ENCODE measurements at regions not wholly inside any gene's neighbourhood (a gene's known extent, or its start where the extent isn't known, plus 50 kb on each side); places are given as distances from the start of the nearest gene placed in this dataset.

DNA sequence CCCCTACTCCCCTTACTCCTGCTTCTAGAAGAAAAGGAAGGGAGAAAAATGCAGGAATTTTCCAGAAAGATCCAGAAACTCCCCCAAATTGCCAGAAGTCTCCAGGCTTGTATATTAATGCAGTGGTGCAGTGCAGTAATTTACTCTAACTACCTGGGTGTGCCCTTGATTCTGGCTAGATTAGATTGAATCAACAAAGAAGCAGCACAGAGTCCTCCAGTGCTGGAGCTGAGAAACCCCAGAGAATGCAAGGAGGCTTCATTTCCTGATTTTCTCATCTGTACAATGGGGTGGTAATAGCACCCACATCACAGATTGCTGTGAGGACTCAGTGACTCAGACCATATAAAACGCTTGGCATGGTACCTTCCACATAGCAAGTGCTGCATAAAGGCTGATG is 247.3 kb upstream of the RPL38 start:
- TF ChIP-seq, protein P1, sequence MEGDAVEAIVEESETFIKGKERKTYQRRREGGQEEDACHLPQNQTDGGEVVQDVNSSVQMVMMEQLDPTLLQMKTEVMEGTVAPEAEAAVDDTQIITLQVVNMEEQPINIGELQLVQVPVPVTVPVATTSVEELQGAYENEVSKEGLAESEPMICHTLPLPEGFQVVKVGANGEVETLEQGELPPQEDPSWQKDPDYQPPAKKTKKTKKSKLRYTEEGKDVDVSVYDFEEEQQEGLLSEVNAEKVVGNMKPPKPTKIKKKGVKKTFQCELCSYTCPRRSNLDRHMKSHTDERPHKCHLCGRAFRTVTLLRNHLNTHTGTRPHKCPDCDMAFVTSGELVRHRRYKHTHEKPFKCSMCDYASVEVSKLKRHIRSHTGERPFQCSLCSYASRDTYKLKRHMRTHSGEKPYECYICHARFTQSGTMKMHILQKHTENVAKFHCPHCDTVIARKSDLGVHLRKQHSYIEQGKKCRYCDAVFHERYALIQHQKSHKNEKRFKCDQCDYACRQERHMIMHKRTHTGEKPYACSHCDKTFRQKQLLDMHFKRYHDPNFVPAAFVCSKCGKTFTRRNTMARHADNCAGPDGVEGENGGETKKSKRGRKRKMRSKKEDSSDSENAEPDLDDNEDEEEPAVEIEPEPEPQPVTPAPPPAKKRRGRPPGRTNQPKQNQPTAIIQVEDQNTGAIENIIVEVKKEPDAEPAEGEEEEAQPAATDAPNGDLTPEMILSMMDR (IDR thresholded peaks at IDR 0.05; ENCODE audit: low read length) = no peak
- TF ChIP-seq EZH2 (IDR thresholded peaks at IDR 0.05; ENCODE audit: borderline replicate concordance, low read length) = no peak

All from OCI-LY1 (cell line).